Liver (tissue), 3 donors: ENCODE measurements at regions not wholly inside any gene's neighbourhood (a gene's known extent, or its start where the extent isn't known, plus 50 kb on each side); places are given as distances from the start of the nearest gene placed in this dataset.

Source experiments
- RAD21 ChIP-seq, 2 donors: IDR thresholded peaks; 2 replicates each; pipeline ENCODE4 v1.6.1; 2016; ENCODE audit warnings: antibody characterized with exemption in 2 of 2, mild to moderate bottlenecking in 2 of 2
- SP1 ChIP-seq: IDR thresholded peaks from 2 replicates; pipeline ENCODE4 v1.6.1; 2018; ENCODE audit warnings: antibody characterized with exemption, mild to moderate bottlenecking
- TAF1 ChIP-seq: conservative IDR thresholded peaks from 2 replicates; pipeline ENCODE4 v1.6.1; 2016; ENCODE audit warnings: antibody characterized with exemption, mild to moderate bottlenecking
- YY1 ChIP-seq: IDR thresholded peaks from 2 replicates; pipeline ENCODE4 v1.6.1; 2016; ENCODE audit warnings: antibody characterized with exemption, mild to moderate bottlenecking
- TF ChIP-seq, protein P1 (sequence below): IDR thresholded peaks from 2 replicates; pipeline ENCODE4 v1.6.1; 2016; ENCODE audit warnings: antibody characterized with exemption, mild to moderate bottlenecking
- TF ChIP-seq, protein P2 (sequence below): IDR thresholded peaks from 2 replicates; pipeline ENCODE4 v1.6.1; 2016; ENCODE audit warnings: antibody characterized with exemption
- TF ChIP-seq, protein P3 (sequence below): fragments of 150-350 bp; IDR thresholded peaks from 2 replicates; pipeline ENCODE4 v1.5.1; 2017; ENCODE audit warnings: improper control_type of control experiment, low read depth, low read length; ENCODE audit not compliant: missing input control
- TF ChIP-seq, protein P4 (sequence below): IDR thresholded peaks from 2 replicates; pipeline ENCODE4 v1.6.1; 2016; ENCODE audit warnings: antibody characterized with exemption
- donor health status: healthy.
- donor health status: healthy.

DNA sequence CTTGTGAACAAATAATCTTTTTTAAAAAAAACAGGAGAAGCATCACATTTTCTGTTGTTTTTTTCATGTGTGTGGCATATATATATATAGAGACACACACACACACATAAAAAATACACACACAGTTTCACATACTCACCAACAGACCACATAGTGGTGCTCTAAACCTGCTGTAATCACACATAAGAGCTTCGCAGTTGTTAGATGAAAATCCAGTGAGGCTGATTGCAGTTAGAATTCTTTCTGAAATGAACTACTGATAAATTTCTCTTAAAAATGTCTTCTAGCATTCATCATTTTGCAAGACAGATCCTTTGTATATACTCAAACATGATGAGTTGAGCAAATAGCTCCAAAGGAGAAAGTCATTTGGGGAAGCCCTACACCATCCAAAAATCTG, 434.3 kb upstream of the STXBP6 start:
- TF ChIP-seq, protein P1, sequence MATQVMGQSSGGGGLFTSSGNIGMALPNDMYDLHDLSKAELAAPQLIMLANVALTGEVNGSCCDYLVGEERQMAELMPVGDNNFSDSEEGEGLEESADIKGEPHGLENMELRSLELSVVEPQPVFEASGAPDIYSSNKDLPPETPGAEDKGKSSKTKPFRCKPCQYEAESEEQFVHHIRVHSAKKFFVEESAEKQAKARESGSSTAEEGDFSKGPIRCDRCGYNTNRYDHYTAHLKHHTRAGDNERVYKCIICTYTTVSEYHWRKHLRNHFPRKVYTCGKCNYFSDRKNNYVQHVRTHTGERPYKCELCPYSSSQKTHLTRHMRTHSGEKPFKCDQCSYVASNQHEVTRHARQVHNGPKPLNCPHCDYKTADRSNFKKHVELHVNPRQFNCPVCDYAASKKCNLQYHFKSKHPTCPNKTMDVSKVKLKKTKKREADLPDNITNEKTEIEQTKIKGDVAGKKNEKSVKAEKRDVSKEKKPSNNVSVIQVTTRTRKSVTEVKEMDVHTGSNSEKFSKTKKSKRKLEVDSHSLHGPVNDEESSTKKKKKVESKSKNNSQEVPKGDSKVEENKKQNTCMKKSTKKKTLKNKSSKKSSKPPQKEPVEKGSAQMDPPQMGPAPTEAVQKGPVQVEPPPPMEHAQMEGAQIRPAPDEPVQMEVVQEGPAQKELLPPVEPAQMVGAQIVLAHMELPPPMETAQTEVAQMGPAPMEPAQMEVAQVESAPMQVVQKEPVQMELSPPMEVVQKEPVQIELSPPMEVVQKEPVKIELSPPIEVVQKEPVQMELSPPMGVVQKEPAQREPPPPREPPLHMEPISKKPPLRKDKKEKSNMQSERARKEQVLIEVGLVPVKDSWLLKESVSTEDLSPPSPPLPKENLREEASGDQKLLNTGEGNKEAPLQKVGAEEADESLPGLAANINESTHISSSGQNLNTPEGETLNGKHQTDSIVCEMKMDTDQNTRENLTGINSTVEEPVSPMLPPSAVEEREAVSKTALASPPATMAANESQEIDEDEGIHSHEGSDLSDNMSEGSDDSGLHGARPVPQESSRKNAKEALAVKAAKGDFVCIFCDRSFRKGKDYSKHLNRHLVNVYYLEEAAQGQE: no peak
- TF ChIP-seq, protein P2, sequence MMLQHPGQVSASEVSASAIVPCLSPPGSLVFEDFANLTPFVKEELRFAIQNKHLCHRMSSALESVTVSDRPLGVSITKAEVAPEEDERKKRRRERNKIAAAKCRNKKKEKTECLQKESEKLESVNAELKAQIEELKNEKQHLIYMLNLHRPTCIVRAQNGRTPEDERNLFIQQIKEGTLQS: no peak
- TF ChIP-seq, protein P3, sequence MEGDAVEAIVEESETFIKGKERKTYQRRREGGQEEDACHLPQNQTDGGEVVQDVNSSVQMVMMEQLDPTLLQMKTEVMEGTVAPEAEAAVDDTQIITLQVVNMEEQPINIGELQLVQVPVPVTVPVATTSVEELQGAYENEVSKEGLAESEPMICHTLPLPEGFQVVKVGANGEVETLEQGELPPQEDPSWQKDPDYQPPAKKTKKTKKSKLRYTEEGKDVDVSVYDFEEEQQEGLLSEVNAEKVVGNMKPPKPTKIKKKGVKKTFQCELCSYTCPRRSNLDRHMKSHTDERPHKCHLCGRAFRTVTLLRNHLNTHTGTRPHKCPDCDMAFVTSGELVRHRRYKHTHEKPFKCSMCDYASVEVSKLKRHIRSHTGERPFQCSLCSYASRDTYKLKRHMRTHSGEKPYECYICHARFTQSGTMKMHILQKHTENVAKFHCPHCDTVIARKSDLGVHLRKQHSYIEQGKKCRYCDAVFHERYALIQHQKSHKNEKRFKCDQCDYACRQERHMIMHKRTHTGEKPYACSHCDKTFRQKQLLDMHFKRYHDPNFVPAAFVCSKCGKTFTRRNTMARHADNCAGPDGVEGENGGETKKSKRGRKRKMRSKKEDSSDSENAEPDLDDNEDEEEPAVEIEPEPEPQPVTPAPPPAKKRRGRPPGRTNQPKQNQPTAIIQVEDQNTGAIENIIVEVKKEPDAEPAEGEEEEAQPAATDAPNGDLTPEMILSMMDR: no peak
- TF ChIP-seq SP1 (no peak), RAD21 (IDR thresholded peaks at IDR 0.05) (no peak), TAF1 (no peak), YY1 (no peak)
- TF ChIP-seq, protein P4, sequence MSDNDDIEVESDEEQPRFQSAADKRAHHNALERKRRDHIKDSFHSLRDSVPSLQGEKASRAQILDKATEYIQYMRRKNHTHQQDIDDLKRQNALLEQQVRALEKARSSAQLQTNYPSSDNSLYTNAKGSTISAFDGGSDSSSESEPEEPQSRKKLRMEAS: no peak
